ENCODE measurements at regions not wholly inside any gene's neighbourhood (a gene's known extent, or its start where the extent isn't known, plus 50 kb on each side); places are given as distances from the start of the nearest gene placed in this dataset.
A peak's percentile ranks its signal among the peaks of the same experiment; 100 is the strongest.

DNA sequence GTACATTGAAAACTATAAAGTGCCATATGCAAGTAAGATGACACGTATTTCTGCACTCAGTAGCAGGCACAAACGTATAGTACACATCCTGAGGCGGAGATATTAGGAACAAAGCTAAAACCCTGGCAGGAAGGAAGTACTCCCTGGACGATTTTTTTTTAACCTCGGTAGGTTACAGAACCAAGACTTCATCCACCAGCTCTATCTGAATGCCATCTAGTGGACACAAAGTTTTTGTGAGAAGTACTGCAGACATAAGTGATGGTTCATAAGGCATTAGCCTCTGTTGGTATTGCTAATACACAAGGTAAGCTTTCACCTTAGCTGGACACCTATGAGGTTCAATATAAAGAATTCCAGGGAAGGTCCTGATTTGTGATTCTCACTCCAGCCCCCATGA is 83.0 kb upstream of the CCDC196 start:
- DNase-seq = no peak

DNA sequence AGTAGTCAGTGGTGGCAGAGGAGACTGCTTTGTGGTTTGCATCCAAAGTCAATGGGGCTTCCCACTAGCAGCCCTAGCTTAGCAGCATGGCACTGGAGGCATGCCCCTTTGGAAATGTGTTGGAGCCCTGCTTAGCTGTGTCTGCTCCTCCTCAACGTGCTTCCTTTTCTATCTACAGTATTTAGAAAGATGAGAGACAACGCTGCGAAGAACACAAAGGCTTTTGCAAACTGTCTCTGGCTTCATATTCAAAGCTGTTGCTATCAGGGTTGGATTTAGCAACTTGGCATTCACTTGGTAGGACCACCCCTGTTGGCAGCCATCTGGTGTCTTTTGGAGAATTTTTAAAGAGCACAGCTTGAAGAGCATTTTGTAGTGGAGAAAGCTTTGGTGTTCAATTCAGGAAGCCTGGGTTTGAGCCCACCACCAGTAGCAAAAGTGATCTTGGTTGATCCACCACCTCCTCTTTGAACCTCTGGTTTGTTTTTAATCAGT is 82.1 kb upstream of the CCDC196 start:
- no peak for DNase-seq

DNA sequence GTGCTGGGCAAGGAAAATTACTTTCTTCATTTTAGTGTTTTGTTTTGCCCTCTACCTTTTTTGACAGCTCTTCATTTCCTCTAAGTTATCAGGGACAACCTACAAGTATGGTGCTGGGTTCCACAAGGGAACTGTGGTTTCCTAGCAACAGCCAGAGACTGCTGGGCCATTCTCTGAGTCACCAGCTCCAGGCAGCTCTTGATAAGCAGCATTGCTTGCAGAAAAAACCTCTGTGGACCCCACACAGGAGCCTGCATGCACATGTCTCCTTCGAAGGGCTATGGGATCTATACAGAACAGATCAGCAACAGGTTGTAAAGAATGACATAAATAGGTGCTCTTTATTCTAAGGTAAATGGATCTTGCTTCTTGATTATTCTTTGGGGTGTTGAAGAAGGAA is 81.0 kb upstream of the CCDC196 start:
- peak in 7 of 56 donors; percentile 4 to 51 (median 23) for DNase-seq

DNA sequence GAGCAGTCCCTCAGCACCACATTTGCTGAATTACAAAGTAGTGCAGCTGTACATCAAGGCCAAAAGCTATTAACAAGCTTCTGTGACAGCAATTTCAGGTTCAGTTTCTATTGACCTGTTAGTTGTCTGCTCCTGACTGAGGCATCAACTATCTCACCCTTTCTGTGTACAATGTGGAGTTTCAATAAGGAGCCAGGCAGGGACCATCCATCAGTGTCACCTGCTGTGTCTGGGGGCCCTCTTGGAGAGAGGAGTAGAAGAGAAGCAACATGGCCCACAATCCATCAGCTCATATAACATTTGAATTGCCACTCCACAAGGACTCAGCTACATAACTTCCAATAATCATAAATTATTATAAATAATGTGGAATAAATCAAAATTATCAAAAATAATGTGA is 72.3 kb upstream of the CCDC196 start:
- no peak for DNase-seq

DNA sequence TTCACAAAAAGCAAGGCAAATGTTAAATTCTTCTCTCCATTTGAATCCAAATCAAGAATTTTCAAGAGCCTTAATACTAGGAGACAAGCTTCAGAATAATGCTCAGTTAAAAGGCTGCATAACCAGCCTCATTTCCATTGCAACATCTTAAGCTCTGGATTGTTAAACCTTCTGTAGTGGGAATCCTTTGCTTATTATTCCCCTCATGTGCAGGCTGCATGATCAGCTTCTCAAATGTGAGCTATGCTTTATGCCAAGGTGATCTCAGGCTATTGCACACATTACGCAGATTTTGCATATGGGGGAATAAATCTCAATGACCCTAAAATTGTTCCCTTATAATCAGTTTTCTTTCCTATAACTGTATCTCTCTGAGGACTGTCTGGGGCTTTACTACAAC is 71.7 kb upstream of the CCDC196 start:
- no peak for DNase-seq

DNA sequence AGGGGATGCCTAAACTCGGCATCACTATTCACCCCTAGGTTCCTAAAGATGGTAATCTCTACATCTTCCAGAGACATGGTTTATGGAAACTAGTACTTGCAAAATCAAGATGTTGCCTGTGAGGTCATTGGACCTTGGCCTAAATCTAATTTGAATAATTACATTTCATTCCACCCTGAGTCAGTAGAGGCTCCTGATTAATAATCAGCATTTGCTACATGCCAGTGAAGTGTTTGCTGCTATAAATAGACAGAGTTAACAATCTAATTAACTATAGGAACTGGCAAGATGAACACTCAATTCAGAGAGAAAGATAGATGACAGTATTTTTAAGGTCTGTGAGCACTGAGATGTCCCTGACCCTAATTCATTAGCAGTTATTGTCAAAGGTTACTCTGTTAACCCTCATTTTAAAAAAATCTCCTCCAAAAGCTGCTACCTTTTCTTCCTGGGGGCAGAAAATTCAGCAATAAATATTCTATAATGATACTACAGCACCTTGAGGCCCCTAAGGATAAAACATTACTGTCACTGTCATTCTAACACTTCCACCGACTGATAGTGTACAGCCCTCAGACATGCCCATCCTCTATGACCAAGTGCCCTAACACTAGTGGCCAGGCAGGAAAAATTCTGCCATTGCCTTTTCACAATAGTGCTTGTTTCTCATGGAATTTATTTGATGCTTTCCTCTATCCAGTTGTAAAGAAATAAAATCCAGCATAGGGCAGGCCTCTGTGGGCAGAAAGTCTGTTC is 65.7 kb upstream of the CCDC196 start:
- DNase-seq = no peak

DNA sequence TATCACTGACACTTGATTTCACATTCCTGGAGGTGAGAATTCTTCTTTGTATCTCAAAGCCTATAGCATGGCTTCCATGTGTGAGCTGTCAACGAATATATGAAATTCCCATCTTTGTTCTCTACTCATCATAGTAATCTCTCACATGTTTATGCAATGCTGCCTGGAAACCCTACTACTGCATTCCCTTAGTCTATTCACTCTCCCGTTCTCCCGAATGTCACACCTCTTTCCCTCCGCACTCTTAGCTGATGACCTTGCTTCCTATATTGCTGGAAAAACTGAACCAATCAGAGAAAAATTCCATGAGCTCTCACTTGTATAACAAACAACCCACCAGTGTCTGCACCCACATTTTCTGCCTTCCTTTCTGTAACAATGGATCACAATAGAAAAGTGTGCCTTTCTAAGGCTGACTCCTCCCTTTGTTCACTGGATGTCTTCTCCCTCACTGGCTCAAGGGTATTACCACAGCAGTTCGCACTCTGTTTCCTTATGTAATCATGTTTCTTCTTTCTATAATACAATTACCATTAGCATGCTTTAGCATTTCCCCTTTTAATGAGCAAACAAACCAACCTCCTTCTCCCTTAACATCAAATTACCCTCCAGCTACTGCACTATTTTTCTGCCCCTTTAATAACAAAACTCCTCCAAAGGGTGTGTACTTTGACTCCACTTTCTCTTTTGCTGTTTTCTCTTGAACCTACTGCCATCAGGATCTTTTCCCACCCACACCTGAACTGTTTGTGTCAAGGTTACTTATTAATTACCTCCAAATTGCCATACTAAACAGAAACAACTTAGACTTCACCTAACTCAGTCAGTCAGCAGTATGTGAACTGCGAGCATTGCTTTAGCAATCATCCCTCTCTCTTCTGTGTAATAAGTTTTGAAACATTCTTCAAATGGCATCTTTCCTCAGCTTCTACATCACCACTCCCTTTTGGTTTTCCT is 63.9 kb upstream of the CCDC196 start:
- no peak for DNase-seq

DNA sequence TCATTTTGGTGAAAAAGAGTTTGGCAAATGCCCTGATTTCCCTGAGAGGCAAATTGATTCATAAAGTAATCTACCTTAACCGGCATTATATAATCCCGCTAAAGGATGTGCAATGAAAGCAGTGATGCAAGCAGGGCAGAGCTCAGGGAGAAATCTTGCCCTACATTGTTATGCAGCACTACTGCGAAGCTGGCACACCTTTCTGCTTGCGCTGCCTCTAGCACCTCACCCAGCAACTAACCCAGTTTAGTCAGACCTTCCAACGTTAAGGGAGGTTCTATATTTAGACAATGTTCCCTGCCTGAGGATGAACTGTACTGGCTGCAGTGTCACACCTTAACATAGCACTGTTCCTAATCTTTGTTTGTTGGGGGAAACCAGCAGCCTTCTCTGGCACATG is 60.8 kb upstream of the CCDC196 start:
- peak in 35 of 56 donors; percentile 2 to 87 (median 39) for DNase-seq

DNA sequence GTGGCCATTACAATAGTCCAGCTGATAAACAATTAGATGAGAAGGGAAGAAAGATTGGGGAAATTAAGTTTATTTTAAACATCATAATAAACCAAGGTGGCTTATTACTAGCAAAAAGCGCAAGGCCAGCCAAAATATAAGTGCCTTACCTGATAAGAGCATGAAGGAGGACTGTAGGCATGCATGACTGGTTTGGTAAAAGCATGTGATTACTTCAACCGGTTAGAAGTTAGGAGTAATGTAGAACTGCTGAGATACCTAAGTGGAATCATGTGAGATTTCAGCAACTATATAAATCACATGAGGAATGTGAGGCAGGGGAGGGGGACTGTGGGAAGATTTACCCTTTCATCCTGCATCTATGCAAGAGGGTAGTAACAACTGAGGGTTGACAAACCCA is 59.7 kb upstream of the CCDC196 start:
- no peak for DNase-seq

DNA sequence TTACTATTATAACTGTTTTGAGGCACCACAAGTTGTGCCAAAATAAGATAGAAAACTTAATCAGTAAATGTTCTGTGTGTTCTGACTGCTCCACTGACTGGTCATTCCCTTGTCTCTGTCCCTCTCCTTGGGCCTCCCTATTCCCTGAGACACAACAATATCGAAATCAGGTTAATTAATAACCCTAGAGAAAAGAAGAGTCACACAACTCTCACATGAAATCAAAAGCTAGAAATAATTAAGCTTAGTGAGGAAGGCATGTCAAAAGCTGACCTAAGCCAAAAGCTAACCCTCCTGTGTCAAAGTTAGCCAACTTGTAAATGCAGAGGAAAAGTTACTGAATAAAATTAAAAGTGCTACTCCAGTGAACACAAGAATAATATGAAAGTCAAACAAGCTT is 53.8 kb upstream of the CCDC196 start:
- no peak for DNase-seq

DNA sequence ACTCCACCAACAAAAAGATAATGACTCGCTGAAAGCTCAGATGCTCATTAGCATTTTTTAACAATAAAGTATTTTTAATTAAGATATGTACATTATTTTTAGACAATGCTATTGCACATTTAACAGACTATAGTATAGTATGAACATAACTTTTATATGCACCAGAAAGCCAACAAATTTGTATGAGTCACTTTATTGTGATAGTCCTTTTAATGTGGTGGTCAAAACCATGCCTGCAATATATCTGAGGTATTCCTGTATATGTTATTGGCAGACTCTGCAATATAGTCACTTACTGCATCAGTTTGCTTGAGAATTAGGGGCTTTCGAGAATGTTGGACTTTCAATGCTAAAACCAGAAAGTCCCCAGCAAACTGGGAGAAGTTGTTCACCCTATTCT is 51.7 kb upstream of the CCDC196 start:
- no peak for DNase-seq

DNA sequence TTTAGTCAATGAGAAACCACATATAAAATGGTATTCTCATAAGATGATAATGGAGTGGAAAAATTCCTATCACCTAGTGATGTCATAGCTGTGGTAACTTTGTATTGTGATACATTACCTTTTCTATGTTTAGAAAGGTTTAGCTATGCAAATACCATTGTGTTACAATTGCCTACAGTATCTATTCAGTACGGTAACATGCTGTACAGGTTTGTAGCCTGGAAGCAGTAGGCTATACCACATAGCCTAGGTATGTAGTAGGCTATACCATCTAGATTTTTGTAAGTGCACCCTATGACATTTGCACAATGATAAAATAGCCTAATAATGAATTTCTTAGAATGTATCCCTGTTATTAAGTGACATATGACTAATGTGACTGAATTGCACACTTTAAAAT is 50.5 kb upstream of the CCDC196 start:
- DNase-seq = no peak

All from nucleus accumbens (tissue), 56 donors.